Tibial nerve (tissue), 4 donors: ENCODE measurements at regions not wholly inside any gene's neighbourhood (a gene's known extent, or its start where the extent isn't known, plus 50 kb on each side); places are given as distances from the start of the nearest gene placed in this dataset.
"Not testable (repeated sequence)": the region's sequence is repeated elsewhere in the genome, so short reads cannot be mapped to it uniquely, and the experiment has no call there.

ENCODE experiments used
- DNase-seq, 2 donors: peaks; one replicate each; pipeline ENCODE4 v3.0.0-alpha.2; 2019; ENCODE audit warnings: low spot score in 2 of 2
- H3K27ac ChIP-seq, 4 donors: fragments of 200-600 bp; sonication (generic) in 3 of 4; one replicate each; pipeline ENCODE4 v1.5.1; 2017 to 2019; ENCODE audit warnings: mild to moderate bottlenecking in 1 of 4
- H3K27me3 ChIP-seq, 2 donors: fragments of 200-600 bp; sonication (generic) in 1 of 2; one replicate each; pipeline versions ENCODE4 v1.5.1 to v1.6.0; 2017 to 2019
- H3K36me3 ChIP-seq, 3 donors: fragments of 200-600 bp; sonication (generic); one replicate each; pipeline ENCODE4 v1.5.1; 2018 to 2019
- H3K4me1 ChIP-seq, 4 donors: fragments of 200-600 bp; sonication (generic) in 3 of 4; one replicate each; pipeline ENCODE4 v1.5.1; 2017 to 2019
- H3K4me3 ChIP-seq, 4 donors: fragments of 200-600 bp; sonication (generic) in 3 of 4; one replicate each; pipeline ENCODE4 v1.5.1; 2017 to 2019; ENCODE audit warnings: mild to moderate bottlenecking in 1 of 4, moderate library complexity in 1 of 4
- H3K9me3 ChIP-seq, 4 donors: fragments of 200-600 bp; sonication (generic) in 3 of 4; one replicate each; pipeline ENCODE4 v1.5.1; 2017 to 2019
- EP300 ChIP-seq, 2 donors: sonication (generic); formaldehyde crosslinking; IDR thresholded peaks; one replicate each; pipeline ENCODE4 v1.6.1; 2017; ENCODE audit warnings: antibody characterized with exemption in 2 of 2, mild to moderate bottlenecking in 1 of 2
- POLR2A ChIP-seq, 2 donors: fragments of 450-650 bp; IDR thresholded peaks; one replicate each; pipeline ENCODE4 v1.6.1; 2017; ENCODE audit warnings: antibody characterized with exemption in 2 of 2, mild to moderate bottlenecking in 2 of 2, moderate library complexity in 2 of 2
- WGBS, 2 donors: methylation state at CpG; one replicate each; pipeline ENCODE4 v1.1.5; 2018; 5-methylcytosine and 5-hydroxymethylcytosine counted together
- TF ChIP-seq, protein P1 (sequence below), 5 experiments: fragments of 200-600 bp in 3 of 5; fragments of 450-650 bp in 2 of 5; sonication (generic) in 3 of 5; IDR thresholded peaks; one replicate each; pipeline ENCODE4 v1.5.1; 2016 to 2019; ENCODE audit warnings: antibody characterized with exemption in 5 of 5, mild to moderate bottlenecking in 3 of 5, moderate library complexity in 2 of 5

DNA sequence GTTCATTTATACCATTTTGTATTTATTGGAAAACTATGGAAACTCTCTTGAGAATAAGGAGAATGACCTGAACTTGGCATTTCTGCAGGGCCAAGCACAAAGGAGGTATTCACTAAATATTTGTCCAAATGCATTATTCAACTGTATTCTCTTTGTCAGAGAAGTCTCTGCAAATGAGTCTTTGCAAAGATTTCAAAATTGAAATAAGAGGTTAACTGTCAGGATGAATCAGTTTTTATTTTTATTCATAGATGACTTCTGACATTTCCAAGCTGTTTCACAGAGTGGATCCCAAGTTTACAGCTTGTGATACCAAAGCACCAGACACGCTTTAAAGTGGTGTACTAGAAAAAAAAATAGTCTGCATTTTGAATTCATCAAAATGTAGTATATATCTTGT lies 131.6 kb downstream of the UTRN start:
- DNase-seq = no peak
- Histone ChIP-seq H3K27ac (peak overlapping the region in 2 of 4 donors; percentile 43 to 61), H3K27me3 (no peaks in the 10 kb centered on the region), H3K9me3 (no peaks in the 10 kb centered on the region), H3K4me1 (peaks cover 0 to 81% (median 25%) of the 10 kb centered on the region in 4 donors), H3K36me3 (peaks cover 0 to under 1% (median 0%) of the 10 kb centered on the region in 3 donors), H3K4me3 (no peak overlapping the region)
- TF ChIP-seq, protein P1, sequence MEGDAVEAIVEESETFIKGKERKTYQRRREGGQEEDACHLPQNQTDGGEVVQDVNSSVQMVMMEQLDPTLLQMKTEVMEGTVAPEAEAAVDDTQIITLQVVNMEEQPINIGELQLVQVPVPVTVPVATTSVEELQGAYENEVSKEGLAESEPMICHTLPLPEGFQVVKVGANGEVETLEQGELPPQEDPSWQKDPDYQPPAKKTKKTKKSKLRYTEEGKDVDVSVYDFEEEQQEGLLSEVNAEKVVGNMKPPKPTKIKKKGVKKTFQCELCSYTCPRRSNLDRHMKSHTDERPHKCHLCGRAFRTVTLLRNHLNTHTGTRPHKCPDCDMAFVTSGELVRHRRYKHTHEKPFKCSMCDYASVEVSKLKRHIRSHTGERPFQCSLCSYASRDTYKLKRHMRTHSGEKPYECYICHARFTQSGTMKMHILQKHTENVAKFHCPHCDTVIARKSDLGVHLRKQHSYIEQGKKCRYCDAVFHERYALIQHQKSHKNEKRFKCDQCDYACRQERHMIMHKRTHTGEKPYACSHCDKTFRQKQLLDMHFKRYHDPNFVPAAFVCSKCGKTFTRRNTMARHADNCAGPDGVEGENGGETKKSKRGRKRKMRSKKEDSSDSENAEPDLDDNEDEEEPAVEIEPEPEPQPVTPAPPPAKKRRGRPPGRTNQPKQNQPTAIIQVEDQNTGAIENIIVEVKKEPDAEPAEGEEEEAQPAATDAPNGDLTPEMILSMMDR (IDR thresholded peaks at IDR 0.05) = no peak
- TF ChIP-seq EP300 (IDR thresholded peaks at IDR 0.05) (no peak), POLR2A (IDR thresholded peaks at IDR 0.05) (no peak)
- WGBS, 2 donors = 25 to 37% methylated on average over 1 of the region's 1 CpG

DNA sequence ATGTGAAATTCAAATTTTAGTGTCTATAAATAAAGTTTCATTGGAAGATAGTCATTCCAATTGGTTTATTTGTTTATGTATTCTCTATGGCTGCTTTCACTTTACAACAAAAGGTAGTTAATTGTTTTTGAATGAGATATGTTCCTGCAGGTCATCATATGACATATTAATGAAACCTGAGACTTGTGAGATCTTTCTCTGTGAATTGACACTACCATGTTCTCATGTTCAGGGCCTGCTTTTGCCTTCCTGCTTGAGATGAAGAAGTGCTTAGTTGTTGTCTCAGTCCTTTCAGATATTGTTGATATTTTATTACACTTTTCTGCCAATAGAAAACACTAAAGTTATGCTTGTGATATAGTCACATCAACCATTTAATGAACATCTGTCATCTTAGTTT lies 132.5 kb downstream of the UTRN start:
- peaks cover 0 to 10% (median 0%) of the 10 kb centered on the region in 3 donors for H3K36me3 ChIP-seq
- peaks cover 0 to 78% (median 22%) of the 10 kb centered on the region in 4 donors for H3K4me1 ChIP-seq
- H3K4me3 ChIP-seq = no peak overlapping the region
- TF ChIP-seq, protein P1 (IDR thresholded peaks at IDR 0.05) = no peak
- TF ChIP-seq EP300 (IDR thresholded peaks at IDR 0.05) (no peak), POLR2A (IDR thresholded peaks at IDR 0.05) (no peak)
- DNase-seq = no peak
- H3K27ac ChIP-seq = peak overlapping the region in 2 of 4 donors; percentile 43 to 61
- no peaks in the 10 kb centered on the region for H3K9me3 ChIP-seq
- no peaks in the 10 kb centered on the region for H3K27me3 ChIP-seq

DNA sequence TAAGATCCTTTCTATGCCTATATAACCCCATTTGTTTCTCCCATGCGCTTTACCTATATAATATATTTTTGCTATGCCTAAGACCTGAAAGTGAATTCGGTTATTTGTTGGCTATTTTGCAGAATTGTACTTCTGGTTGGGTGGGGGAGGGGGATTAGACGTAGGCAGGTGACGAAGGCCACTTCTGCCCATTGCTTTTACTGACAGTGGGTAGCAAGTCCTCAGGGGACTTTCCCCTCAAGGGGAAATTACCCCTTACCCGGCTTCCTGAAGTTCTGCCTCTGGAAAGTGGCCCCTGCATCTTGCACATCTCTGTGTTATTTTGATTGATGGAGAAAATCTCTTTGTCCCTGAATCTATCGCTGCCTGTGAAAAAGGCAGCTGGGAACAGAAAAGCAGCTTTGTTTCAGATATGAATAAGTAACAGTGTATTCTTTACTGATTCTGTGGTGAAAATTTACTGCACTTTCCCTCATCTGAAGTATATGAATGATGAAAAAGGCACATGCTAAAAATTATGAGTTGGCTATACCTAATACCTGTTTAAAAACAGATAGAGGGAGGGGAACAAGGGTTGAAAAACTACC lies 133.9 kb downstream of the UTRN start:
- H3K36me3 ChIP-seq = peaks cover 0 to 22% (median 0%) of the 10 kb centered on the region in 3 donors
- H3K4me1 ChIP-seq = peaks cover 0 to 82% (median 30%) of the 10 kb centered on the region in 4 donors
- no peak overlapping the region for H3K4me3 ChIP-seq
- no peaks in the 10 kb centered on the region for H3K9me3 ChIP-seq
- WGBS, 2 donors = 60 to 64% methylated on average over 6 of the region's 6 CpGs
- H3K27me3 ChIP-seq = no peaks in the 10 kb centered on the region
- H3K27ac ChIP-seq = peak overlapping the region in 2 of 4 donors; percentile 48 to 79
- TF ChIP-seq POLR2A (IDR thresholded peaks at IDR 0.05) (no peak), EP300 (IDR thresholded peaks at IDR 0.05) (no peak)
- TF ChIP-seq, protein P1 (IDR thresholded peaks at IDR 0.05) = no peak
- no peak for DNase-seq

DNA sequence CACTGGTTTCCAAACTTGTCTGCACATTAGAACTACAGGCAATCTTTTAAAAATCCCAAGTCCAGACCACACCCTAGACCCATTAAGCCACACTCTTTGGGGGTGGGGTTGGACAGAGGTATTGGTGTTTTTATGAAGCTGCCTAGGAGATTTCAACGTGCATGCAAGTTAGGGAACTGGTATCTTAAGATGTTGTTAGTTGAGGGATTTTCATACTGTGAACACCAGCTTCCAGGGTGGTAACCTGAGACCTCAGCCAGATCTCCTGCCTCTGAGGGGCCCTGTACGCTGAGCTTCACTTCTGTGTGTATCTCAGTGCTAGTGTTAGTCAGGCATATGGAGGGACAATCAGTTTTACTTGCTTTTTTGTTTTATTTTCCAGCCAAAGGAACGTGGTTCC lies 138.0 kb downstream of the UTRN start:
- H3K27me3 ChIP-seq = no peaks in the 10 kb centered on the region
- no peaks in the 10 kb centered on the region for H3K9me3 ChIP-seq
- H3K4me1 ChIP-seq = peaks cover 0 to 51% (median 19%) of the 10 kb centered on the region in 4 donors
- WGBS, 2 donors = 31 to 42% methylated on average over 3 of the region's 3 CpGs
- H3K4me3 ChIP-seq = no peak overlapping the region
- peaks cover 0 to 46% (median 0%) of the 10 kb centered on the region in 3 donors for H3K36me3 ChIP-seq
- peak overlapping the region in 2 of 4 donors; percentile 31 to 58 for H3K27ac ChIP-seq
- no peak for DNase-seq
- TF ChIP-seq EP300 (IDR thresholded peaks at IDR 0.05) = no peak
- TF ChIP-seq, protein P1 (IDR thresholded peaks at IDR 0.05) = no peak
- TF ChIP-seq POLR2A (IDR thresholded peaks at IDR 0.05) = no peak

DNA sequence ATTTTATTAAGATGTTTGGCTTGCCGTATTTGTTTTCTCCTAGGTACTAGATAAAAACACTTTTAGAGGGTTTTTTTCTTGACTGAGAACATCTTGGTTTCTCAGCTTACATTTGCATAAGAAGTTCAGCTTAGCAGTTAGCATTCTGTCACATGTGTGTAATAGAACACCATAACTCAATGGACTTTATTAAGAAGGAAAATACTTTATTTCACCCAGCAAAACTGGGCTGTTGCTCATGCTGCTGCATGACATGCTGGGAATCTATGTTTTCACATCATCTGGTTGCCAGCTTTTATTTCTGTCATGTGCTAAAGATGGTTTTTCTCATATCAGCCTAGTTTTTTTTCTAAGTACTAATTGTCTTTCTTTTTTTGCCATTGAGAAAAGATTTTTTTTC lies 144.6 kb downstream of the UTRN start:
- TF ChIP-seq POLR2A (IDR thresholded peaks at IDR 0.05) = no peak
- no peak for TF ChIP-seq EP300 (IDR thresholded peaks at IDR 0.05)
- TF ChIP-seq, protein P1 (IDR thresholded peaks at IDR 0.05) = no peak
- no peaks in the 10 kb centered on the region for H3K27me3 ChIP-seq
- no peaks in the 10 kb centered on the region for H3K9me3 ChIP-seq
- WGBS, 2 donors = 94% methylated on average over 1 of the region's 1 CpG
- H3K4me1 ChIP-seq = no peaks in the 10 kb centered on the region
- no peak overlapping the region for H3K4me3 ChIP-seq
- no peak for DNase-seq
- H3K36me3 ChIP-seq = peaks cover 0 to 49% (median 0%) of the 10 kb centered on the region in 3 donors
- no peak overlapping the region for H3K27ac ChIP-seq

GRCh38 chr6:144433446-144433845 lies 148.3 kb downstream of the UTRN start:
- not testable (repeated sequence) for H3K4me3 ChIP-seq, H3K9me3 ChIP-seq, DNase-seq, H3K27ac ChIP-seq, H3K27me3 ChIP-seq
- Histone ChIP-seq H3K36me3 (peaks cover 0 to 55% (median 13%) of the 10 kb centered on the region in 3 donors), H3K4me1 (peaks cover 0 to 15% (median 3%) of the 10 kb centered on the region in 4 donors)
- WGBS, 2 donors = 93 to 100% methylated on average over 1 to 16 of the region's 24 CpGs
